Keratinocyte (primary cell): ENCODE measurements at regions not wholly inside any gene's neighbourhood (a gene's known extent, or its start where the extent isn't known, plus 50 kb on each side); places are given as distances from the start of the nearest gene placed in this dataset.

Source experiments
- DNase-seq: peaks from one replicate; pipeline ENCODE4 v3.0.0-alpha.2; 2011; ENCODE audit warnings: low read depth, missing footprints, low spot score
- FAIRE-seq: peaks from 2 replicates; lab custom pipeline; 2011; peaks lifted over from hg19 to GRCh38; lab: Jason Lieb, UNC
- H2AFZ ChIP-seq: 2 replicates; pipeline ENCODE4 v1.6.0; 2012; ENCODE audit warnings: low read length, control low read depth, inconsistent platforms; ENCODE audit not compliant: control insufficient read depth
- H3K27ac ChIP-seq: 2 replicates; pipeline ENCODE4 v1.5.1; 2011; ENCODE audit warnings: low read length; ENCODE audit not compliant: control insufficient read depth, insufficient read depth
- H3K27me3 ChIP-seq: 3 replicates; pipeline ENCODE4 v1.6.0; 2011; ENCODE audit warnings: low read length; ENCODE audit not compliant: control insufficient read depth, insufficient read depth; ENCODE audit errors: extremely low read depth
- H3K36me3 ChIP-seq, 2 experiments: 2 replicates in 1 of 2; 3 replicates in 1 of 2; pipeline ENCODE4 v1.5.1; 2011; ENCODE audit warnings: low read length in 2 of 2, mild to moderate bottlenecking in 1 of 2; ENCODE audit not compliant: control insufficient read depth in 2 of 2, insufficient read depth in 2 of 2; ENCODE audit errors: extremely low read depth in 1 of 2
- H3K4me1 ChIP-seq: 3 replicates; pipeline ENCODE4 v1.5.1; 2011; ENCODE audit warnings: low read length; ENCODE audit not compliant: control insufficient read depth, insufficient read depth; ENCODE audit errors: extremely low read depth
- H3K4me2 ChIP-seq: 3 replicates; pipeline ENCODE4 v1.6.0; 2011; ENCODE audit warnings: low read depth, low read length; ENCODE audit not compliant: control insufficient read depth, insufficient read depth; ENCODE audit errors: extremely low read depth
- H3K4me3 ChIP-seq, 3 experiments: fragments of 200-600 bp in 1 of 3; sonication (generic) in 1 of 3; 2 replicates in 2 of 3; 3 replicates in 1 of 3; pipeline ENCODE4 v1.5.1; 2011 to 2016; ENCODE audit warnings: low read length in 3 of 3, mild to moderate bottlenecking in 3 of 3, control low read depth in 2 of 3, inconsistent platforms in 1 of 3, low read depth in 1 of 3, mixed read lengths in 1 of 3, mixed run types in 1 of 3, moderate library complexity in 1 of 3; ENCODE audit not compliant: control insufficient read depth in 2 of 3, insufficient read depth in 2 of 3; ENCODE audit errors: extremely low read depth in 1 of 3
- H3K79me2 ChIP-seq: 2 replicates; pipeline ENCODE4 v1.6.0; 2012; ENCODE audit warnings: low read length; ENCODE audit not compliant: control insufficient read depth, insufficient read depth
- H3K9ac ChIP-seq: 3 replicates; pipeline ENCODE4 v1.6.0; 2011; ENCODE audit warnings: low read length; ENCODE audit not compliant: control insufficient read depth, insufficient read depth; ENCODE audit errors: extremely low read depth
- H3K9me1 ChIP-seq: 3 replicates; pipeline ENCODE4 v1.6.0; 2011; ENCODE audit warnings: low read length; ENCODE audit not compliant: control insufficient read depth, insufficient read depth; ENCODE audit errors: extremely low read depth
- H3K9me3 ChIP-seq: 2 replicates; pipeline ENCODE4 v1.5.1; 2012; ENCODE audit warnings: low read depth, low read length; ENCODE audit not compliant: control insufficient read depth
- H4K20me1 ChIP-seq: 3 replicates; pipeline ENCODE4 v1.6.0; 2011; ENCODE audit warnings: low read length; ENCODE audit not compliant: control insufficient read depth, insufficient read depth; ENCODE audit errors: extremely low read depth
- CTCF ChIP-seq, 3 experiments: IDR thresholded peaks in 1 of 3; conservative IDR thresholded peaks in 1 of 3; optimal IDR thresholded peaks in 1 of 3; 2 replicates in 2 of 3; 3 replicates in 1 of 3; pipeline versions ENCODE3 to v1.5.1; 2011; ENCODE audit warnings: low read length in 3 of 3, mild to moderate bottlenecking in 3 of 3, moderate library complexity in 2 of 3, control low read depth in 1 of 3, inconsistent platforms in 1 of 3; ENCODE audit not compliant: insufficient read depth in 2 of 3; ENCODE audit errors: extremely low read depth in 1 of 3
- EZH2 ChIP-seq: IDR thresholded peaks from one replicate; pipeline ENCODE4 v1.6.1; 2012; ENCODE audit warnings: inconsistent platforms, mild to moderate bottlenecking, low read length, moderate library complexity
- dilution Hi-C: fragments of 300-500 bp; cut with MboI; formaldehyde crosslinking; loops from one replicate; pipeline ENCODE4 v1.7.0; 2020; ENCODE audit warnings: low sequenced_read_pairs; ENCODE audit not compliant: extremely low pct_ligation_motif_present

DNA sequence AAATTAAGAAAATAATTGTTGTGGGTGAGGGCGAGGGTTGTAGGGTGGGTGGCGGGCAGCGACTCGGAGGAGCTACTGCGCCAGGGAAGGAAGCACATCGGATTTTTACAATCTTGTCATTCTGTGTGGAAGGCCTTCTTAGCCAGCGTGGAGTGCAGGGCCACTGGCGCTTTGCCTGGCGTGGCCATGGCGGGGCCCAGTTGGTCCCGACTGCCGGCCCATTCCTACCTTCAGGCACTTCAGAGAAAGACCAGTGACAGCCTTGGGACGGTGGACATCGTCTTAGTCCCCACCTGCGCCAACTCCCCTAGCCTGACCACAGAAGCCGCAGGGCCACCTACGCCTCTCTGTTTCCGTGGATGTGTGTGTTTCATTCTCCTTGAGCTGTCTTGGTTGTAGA is 136.9 kb upstream of the NEGR1 start:
- DNase-seq (no peak), FAIRE-seq (no peak)
- no peaks in the 10 kb centered on the region for H4K20me1 ChIP-seq
- no peak overlapping the region for H3K27ac ChIP-seq
- dilution Hi-C loops: no loop called here
- H3K4me1 ChIP-seq: no peaks in the 10 kb centered on the region
- no peaks in the 10 kb centered on the region for H3K79me2 ChIP-seq
- H3K4me3 ChIP-seq: no peak overlapping the region
- no peaks in the 10 kb centered on the region for H3K9me1 ChIP-seq
- H3K9me3 ChIP-seq: no peaks in the 10 kb centered on the region
- H3K27me3 ChIP-seq: no peaks in the 10 kb centered on the region
- TF ChIP-seq CTCF (optimal IDR thresholded peaks at IDR 0.05 in 1 of 3, IDR thresholded peaks at IDR 0.05 in 1 of 3, conservative IDR thresholded peaks at IDR 0.05 in 1 of 3; ENCODE audit: extremely low read depth in 1 of 3, insufficient read depth in 2 of 3, low read length in 3 of 3) (no peak), EZH2 (no peak)
- H3K36me3 ChIP-seq: no peaks in the 10 kb centered on the region
- H3K4me2 ChIP-seq: no peak overlapping the region
- no peak overlapping the region for H3K9ac ChIP-seq
- no peak overlapping the region for H2AFZ ChIP-seq

DNA sequence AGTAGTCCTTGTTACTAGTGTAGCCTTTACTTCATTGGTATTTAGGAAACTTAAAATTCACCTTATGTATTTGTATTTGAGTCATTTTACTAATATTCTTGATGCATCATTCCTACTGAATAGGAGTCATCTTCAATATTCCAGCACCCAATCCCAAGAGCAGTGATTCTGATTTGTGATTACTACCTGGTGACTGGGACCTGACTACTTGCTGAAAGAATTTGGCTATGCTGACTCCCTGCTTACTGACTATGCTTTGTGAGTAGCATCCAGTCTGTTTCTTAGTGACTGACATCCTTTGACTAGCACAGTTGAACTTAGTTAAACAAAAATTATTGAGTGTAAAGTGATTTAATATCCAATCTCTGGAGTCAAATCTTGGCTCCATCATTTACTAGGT is 129.9 kb upstream of the NEGR1 start:
- DNase-seq: peak; percentile 59
- Histone ChIP-seq H2AFZ (no peak overlapping the region), H3K4me3 (no peak overlapping the region), H3K27me3 (no peaks in the 10 kb centered on the region), H3K36me3 (no peaks in the 10 kb centered on the region), H3K79me2 (no peaks in the 10 kb centered on the region), H3K9ac (no peak overlapping the region), H3K4me1 (peaks cover 9% of the 10 kb centered on the region), H4K20me1 (no peaks in the 10 kb centered on the region), H3K27ac (no peak overlapping the region), H3K4me2 (no peak overlapping the region), H3K9me3 (no peaks in the 10 kb centered on the region), H3K9me1 (no peaks in the 10 kb centered on the region)
- peak; percentile 20 for FAIRE-seq
- dilution Hi-C loops: no loop called here
- TF ChIP-seq EZH2: no peak
- no peak for TF ChIP-seq CTCF (optimal IDR thresholded peaks at IDR 0.05 in 1 of 3, IDR thresholded peaks at IDR 0.05 in 1 of 3, conservative IDR thresholded peaks at IDR 0.05 in 1 of 3; ENCODE audit: extremely low read depth in 1 of 3, insufficient read depth in 2 of 3, low read length in 3 of 3)
